HPDE6-E6E7 (cell line): ENCODE measurements at regions not wholly inside any gene's neighbourhood (a gene's known extent, or its start where the extent isn't known, plus 50 kb on each side); places are given as distances from the start of the nearest gene placed in this dataset.
"Not testable (repeated sequence)": the region's sequence is repeated elsewhere in the genome, so short reads cannot be mapped to it uniquely, and the experiment has no call there.

Experiments used
- DNase-seq: peaks from one replicate; pipeline ENCODE4 v3.0.0; 2011; ENCODE audit warnings: missing footprints; ENCODE audit errors: extremely low spot score

DNA sequence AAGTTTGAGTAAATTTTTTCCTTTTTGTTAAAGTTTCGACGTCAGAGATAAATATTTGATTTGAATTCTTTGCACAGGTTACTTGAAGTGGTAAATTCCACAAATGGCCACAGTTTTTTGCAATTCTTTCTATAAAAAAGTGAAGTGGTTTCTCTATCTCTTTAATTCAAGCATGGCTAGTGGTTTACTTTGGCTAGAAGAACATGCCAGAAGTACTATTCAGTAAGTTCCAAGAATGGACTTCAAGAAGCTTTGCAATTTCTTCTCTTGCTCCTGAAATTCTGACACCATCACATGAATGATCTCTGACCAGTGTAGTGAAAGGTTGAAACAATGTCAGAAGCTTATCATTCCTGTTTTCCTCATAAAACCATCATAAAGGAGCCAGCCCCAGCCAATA is 55.7 kb upstream of the RNPC3 start:
- DNase-seq: no peak

DNA sequence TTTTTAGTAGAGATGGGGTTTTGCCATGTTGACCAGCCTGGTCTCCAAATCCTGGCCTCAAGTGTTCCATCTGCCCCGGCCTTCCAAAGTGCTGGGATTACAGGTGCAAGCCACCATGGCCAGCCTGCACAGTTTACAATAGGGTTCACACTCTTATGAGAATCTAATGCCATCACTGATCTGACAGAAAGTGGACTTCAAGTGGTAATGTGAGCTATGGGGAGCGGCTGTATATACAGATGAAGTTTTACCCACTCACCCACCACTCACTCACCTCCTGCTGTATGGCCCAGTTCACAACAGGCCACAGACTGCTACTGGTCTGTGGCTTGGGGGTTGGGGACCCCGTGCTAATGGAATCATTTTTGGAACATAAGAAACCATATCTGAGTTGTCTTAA is 58.4 kb upstream of the RNPC3 start:
- no peak for DNase-seq

DNA sequence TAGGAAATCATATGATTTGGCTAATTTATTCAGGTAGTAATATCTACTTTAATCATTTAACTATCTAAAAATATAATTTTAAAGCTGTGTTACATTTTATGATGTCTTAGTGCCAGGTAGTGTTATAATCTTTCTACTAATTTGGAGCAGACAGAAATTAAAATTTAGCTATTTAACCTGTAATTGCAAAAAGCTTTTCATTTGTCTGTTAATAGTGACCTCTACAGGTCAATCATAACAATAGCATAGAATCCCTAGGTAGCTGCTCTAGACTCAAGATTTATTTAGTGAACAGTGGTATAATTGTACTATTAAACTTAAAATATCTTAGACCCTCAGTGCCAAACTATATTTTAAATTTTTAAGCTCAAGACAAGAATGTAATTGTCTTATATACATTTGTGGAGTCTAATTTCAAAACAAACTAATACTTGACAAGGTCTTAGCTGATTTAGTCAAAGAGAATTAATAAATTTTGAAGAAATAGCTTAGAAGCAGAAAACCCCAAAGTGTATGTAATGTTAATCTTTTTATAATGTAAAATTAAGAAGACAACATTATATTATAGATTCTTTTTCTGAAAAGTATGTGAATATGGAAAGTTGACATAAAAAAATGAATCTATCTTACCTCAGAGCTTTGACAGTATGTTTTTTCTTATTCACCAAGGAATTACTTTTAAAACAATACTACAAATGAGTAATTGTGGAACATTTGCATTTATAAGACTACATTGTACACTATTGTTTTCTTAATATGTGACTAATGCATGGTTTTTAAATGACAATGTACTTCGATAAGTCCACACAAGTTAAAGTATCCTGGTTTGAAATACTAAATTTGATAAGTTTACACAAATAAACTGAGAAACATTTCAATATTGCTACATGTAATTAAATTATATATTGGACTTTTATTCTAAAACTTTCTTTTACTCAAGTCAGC is 64.1 kb upstream of the RNPC3 start:
- peak; percentile 13 for DNase-seq

DNA sequence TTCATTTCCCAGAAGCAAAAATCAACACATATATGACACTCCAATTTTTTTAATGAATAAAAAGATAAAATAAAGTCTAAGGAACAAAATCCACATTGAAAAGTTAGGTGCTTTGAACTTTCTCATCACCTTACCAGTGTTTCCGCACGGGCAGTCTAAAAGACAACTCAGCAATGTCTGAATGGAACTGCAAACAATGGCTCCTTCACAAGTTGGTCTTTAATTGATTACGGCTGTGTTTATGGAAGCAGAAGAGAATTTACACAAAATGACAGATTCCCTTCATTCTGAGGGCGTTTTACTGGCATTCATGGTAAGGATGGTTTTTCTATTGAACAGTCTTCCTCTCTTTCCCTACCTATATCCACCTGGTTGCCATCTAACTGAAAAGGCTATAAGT is 65.0 kb upstream of the RNPC3 start:
- DNase-seq: no peak

DNA sequence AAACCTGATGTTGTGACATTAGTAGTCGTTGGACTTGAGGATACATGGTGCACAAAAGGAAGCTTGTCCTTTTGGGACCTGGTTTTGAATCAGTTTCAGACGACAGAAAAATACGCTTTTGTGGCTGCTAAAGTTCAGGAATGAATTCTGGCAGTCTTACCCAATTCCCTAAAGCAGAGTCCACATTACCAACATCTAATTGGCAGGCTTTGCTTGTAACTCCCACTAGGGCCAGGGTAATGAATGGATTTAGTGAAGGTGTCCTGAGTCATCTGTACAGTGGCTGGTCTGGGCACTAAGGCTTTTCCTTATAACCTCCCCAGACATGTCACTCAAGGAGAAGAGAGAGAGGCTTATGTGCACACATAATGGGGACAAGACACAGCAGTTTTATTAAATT is 66.2 kb upstream of the RNPC3 start:
- DNase-seq: no peak

DNA sequence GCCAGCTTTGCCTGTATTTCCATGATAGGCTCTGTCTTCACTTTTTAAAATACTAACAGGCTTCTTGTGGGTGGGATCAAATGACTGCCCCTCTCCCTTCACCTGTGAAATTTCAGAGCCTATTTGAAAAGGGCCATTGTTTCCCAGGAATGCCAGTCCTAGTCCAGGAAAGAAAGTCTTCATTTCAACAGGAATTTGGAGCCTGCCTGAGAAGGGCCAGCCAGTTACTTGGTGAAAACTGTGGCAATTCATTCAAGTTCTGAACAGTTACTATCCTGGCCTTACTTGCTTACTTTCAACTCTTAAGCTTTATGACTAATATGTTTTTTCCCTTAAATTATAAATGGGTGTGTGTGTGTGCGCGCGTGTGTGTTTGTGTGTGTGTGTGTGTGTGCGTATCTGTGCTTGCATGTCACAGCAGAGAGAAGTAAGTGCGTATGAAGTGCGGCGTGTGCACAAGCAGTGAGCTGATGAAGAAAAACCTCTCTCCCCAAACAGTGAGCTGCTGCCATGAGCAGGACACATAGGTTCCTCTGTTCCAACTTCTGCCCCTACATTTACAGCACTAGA is 67.5 kb upstream of the RNPC3 start:
- no peak for DNase-seq

DNA sequence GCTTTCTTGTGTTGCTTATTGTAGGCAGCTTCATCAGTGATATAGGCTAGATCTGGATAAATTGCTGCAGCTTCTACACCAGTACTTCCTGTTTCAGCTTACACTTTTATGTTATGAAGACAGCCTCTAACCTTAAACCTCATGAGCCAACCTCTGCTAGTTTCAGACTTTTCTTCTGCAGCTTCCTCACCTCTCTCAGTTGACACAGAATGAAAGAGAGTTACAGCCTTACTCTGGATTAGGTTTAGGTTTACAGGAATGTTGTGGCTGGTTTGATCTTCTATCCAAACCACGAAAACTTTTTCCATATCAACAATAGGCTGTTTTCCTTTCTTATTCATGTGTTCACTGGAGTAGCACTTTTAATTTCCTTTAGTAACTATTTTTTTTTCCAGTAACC is 76.9 kb upstream of the RNPC3 start:
- no peak for DNase-seq

DNA sequence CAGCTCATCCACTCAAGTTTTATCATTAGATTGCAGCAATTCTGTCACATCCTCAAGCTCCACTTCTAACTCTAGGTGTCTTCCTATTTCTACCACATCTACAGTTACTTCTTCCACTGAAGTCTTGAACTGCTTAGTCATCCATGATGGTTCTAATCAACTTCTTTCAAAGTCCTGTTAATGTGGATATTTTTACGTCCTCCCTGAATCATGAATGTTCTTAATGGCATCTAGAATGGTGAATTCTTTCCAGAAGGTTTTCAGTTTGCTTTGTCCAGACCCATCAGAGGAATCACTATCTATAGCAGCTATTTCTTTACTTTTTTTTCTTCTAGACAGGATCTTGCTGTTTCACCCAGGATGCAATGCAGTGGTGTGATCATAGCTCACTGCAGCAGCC is 78.0 kb upstream of the RNPC3 start:
- DNase-seq: no peak

DNA sequence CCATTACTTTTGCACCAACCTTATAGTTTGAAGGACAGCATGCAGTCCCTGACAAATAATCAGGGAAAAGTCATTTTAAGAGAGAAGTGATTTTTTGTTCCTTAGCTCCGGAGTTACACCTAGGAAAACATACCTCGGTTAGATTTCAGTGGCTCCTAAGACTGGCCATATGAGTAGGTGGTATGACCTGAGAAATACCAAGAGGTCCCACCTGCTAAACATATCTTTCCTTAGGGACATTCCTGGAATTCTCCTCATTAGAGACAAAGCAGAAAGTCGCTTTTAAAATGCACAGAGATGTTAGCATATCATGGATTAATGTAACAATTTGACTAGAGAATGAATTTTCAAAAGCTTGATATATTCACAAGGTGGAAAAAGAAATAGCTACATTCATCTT is 84.2 kb upstream of the RNPC3 start:
- no peak for DNase-seq

DNA sequence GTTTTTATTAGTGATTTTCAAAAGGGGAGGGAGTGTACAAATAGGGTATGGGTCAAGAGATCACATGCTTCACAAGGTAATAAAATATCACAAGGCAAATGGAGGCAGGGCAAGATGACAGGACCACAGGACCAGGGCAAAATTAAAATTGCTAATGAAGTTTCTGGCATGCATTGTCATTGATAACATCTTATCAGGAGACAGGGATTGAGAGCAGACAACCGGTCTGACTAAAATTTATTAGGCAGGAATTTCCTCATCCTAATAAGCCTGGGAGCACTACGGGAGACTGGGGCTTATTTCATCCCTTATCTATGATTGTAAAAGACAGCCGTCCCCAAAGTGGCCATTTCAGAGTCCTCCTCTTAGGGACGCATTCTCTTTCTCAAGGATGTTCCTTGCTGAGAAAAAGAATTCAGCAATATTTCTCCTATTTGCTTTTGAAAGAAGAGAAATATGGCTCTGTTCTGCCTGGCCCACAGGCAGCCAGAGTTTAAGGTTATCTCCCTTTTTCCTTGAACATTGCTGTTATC is 88.9 kb upstream of the RNPC3 start:
- not testable (repeated sequence) for DNase-seq

DNA sequence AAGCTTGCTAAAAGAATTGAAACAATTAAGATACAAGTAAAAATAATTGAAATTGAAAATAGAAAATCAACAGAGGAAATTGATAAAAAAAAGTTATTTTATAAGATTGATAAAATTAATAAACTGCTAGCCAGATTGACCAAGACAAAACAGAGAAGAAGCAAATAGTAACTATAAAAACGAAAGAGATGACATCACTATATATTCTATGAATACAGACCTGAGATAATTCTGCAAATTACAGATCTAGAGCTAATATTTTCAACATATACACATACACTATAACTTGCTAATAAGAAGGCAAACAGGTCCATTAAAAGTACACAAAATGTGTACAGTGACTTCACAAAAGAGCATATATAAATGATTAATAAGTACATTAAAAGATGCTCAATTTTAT is 90.1 kb upstream of the RNPC3 start:
- no peak for DNase-seq

DNA sequence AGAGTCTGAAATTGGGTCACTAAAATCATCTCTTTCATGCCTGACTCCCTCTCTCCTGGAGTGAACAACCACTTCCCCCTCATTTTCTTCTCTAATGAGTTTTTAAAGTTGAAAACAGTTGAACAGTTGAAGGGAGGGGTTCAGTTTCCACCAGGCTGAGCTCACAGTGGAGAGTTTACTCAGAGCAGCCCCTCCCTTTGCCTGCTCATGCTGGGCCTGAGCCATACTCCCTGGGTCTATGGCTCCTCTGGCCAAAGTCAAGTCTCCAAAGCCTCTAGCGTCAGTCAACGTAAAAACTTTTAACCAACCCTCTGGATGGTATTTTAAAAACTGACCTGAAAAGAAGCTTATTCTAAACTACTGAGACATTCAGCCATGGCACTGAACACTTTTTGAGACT is 100.8 kb upstream of the RNPC3 start:
- DNase-seq: no peak

DNA sequence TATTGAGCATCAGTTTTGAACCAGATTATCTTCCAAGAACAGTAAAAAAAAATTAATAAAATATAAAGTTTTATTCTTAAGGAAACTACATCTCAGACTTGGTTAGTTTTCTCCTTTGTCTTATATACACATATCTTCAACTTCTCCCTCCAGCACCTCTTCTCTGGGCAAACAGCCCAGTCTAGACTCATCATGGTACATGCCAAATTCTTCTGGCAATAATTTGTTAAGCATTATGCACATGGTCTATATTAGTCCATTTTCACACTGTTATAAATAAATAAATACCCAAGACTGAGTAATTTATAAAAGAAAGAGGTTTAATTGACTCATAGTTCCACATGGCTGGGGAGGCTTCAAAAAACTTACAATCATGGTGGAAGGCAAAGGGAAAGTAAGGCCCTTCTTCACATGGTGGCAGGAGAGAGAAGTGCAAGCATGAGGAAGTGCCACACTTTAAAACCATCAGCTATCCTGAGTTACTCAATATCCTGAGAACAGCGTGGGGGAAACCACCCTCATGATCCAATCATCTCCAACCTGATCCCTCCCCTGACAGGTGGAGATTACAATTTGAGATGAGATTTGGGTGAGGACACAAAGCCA is 108.7 kb upstream of the RNPC3 start:
- no peak for DNase-seq

DNA sequence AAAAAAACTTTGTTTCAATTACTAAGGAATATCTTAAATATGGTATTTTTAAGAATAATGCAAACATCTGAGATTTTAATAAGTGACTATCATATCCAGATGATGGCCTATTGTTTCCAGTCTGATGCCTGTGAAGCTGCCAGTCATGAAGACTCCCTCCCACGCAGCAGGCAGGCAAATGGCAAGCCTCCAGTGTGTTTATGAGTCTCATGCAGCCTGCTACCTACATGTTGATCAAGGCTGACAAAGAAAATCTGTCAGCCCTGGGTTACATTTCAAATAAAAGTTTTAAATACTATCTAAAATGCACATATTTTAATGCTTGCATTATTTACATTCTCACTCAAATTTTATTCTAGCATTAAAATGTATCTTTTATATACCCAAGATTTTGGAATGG is 137.6 kb upstream of the RNPC3 start:
- no peak for DNase-seq

DNA sequence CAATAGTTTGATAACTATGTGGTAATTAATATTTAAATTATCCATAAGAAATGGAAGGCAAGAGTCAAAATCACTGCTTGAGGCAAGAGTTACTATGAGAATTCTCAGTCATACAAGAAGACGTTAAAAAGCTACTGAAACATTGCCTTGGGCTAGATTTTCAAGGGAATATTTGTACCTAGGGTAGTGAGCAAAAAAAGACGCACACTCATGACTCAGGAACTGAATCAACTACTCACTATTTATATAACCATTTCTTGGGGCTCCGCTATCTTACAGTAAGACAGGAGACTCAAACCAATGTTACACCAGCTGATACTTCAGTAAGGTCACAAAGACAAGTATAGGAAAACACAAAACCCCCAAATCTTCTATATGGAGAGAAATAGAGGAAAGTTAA is 151.5 kb upstream of the RNPC3 start:
- DNase-seq: no peak

DNA sequence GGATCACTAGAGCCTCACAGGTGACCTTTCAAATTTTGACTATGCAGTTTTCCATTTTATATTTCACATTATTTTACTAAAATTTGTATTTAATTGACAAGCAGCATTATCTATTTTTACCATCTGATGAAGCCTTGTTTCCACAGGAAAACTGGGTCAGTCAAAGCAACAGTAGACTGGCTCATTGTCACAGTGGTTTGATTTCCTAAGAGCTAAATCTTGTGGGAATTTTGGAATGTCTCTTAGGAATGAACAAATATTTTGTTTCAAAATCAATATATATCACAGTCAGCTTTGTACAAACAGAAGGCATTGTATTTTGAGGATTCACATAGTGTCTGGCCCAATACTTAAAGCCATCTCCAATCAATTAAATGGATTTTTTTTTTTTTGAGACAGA is 152.6 kb upstream of the RNPC3 start:
- no peak for DNase-seq

DNA sequence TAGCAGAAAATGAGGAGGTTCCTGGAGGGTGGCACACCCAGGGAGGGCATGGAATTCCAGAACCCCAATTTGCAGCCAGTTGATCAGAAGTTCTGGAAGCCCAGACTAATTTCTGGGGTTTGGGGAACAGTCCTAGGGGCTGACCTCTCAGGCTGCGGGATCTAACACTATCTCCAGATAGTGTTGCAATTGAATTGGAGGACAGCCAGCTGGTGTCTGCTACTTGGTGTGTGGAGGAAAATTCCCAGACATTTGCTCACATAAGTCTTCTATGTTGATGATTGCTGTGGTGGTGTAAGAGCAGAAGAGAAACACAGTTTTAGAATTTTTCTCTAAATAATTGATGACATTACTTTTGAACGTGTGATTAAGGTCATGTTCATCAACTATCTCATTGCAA is 154.3 kb upstream of the RNPC3 start:
- no peak for DNase-seq

DNA sequence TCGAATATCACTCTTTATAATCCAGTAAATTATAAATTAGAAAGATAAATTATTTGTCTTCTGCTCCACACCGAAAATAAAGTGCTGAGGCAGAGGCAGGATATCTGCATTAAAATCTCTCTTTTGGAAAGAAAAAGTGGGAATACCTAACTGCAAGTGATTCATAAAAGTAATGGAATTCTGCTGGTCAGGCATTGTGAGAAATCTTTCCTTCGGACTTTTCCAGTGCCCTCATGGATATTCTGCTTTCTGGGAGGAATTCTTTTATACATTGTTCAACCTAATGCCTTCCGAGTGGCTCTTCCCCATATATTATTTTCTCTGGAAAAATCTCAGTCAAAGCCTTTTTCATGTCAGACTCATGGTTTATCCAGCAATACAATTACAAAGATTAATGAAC is 158.3 kb upstream of the RNPC3 start:
- no peak for DNase-seq

DNA sequence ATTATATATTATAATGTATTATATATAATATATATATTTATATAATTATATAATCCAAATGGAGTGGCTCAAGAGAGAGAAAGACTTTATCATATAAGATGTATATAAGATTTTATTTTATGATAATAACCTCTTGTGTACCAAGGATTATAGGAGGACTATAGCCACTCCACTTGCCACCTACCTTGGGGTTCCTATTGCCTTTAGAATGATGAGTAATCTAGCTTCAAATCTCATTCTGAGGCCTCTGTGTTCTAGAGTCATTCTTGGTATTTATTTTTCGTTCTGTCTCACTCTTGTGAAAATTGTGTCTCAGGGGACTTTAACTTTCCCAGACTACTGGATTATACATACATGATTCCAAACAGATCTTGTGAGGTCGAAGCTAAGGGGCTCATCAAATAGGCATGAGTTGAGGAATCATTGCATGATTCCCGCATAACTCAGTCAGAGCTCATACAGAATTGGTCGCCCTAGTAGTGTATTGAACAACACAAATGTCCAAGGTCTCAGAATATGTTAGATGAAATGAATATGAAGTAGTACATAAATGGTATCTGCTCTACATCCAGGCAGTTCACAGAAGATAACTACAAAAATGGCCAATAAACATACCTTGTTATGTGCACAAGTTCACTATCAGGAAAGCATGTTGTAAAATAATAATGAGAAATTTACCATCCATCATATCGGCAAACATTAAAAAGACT is 159.5 kb upstream of the RNPC3 start:
- DNase-seq: no peak

DNA sequence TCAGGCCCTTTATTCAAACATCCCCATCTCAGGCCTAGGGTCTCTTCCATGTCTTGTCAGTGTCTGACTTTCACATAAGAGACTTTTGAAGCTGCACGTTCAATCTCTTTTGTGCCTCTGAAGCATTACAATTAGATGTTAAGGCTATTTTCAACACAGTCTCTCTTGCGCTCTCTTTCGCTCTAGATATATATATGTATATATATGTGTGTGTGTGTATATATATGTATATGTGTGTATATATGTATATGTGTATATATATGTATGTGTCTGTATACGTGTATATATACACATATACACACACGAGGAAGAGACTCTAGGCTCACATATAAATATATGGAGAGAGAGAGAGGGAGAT is 162.5 kb upstream of the RNPC3 start:
- DNase-seq: no peak

DNA sequence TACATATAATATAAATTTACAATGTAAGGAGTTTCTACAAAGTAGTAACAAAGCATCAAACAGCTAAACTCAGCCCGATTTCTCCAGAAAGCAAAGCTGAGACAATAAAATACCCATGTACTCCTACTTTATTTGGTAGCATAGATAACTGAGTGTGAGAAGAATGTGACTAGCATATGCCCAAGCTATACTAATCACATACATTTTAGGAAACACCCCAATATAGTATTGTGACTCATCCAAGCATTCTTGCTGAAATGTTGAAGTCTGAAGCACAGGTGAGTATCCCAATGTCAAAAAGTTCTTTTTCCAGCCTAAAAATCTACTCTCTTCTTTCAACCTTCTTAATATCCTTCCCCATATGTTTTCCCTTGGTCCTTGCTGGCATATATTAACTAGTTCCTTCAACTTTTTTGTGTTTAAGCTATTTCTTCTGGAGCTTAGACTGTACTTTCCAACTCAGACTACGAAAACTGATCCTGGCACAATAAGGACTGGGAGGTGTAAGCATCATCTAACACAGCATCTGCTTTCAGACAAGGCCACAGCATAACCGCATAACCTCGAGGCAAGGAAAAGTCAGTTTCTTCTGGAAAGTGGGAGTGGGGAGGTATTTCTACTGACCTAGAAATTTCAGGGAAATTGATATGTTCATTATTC is 163.0 kb upstream of the RNPC3 start:
- DNase-seq: no peak

DNA sequence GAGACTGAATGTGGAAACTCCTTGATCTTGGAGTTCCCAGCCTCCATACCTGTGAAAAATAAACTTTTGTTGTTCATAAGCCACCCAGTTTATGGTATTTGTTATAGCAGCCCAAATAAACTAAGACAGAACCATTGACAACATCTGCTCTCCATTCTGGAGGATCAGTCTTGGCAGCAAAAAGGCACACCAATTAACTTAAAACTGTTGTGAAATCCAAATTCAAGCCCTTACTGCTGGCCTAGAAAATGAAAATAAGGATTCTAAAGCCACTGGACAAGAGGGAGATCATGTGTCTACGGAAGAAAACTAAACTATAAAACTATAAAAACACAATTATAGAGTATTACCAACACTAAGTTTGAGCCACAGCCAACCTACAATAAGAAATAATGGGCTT is 172.1 kb upstream of the RNPC3 start:
- DNase-seq: no peak
